Prostate gland (tissue), 2 donors: ENCODE measurements at regions not wholly inside any gene's neighbourhood (a gene's known extent, or its start where the extent isn't known, plus 50 kb on each side); places are given as distances from the start of the nearest gene placed in this dataset.

ENCODE experiments used
- POLR2A ChIP-seq: fragments of 450-650 bp; IDR thresholded peaks from one replicate; pipeline ENCODE4 v1.6.1; 2016; ENCODE audit warnings: antibody characterized with exemption, mild to moderate bottlenecking
- POLR2AphosphoS5 ChIP-seq: sonication (generic); formaldehyde crosslinking; IDR thresholded peaks from one replicate; pipeline ENCODE4 v1.6.1; 2017; ENCODE audit warnings: antibody characterized with exemption
- TF ChIP-seq, protein P1 (sequence below), 4 experiments: fragments of 200-600 bp in 2 of 4; fragments of 450-650 bp in 2 of 4; sonication (generic) in 2 of 4; IDR thresholded peaks; 1 replicate in 3 of 4; 2 replicates in 1 of 4; pipeline ENCODE4 v1.5.1; 2016 to 2019; ENCODE audit warnings: antibody characterized with exemption in 4 of 4, mild to moderate bottlenecking in 2 of 4, moderate library complexity in 2 of 4

DNA sequence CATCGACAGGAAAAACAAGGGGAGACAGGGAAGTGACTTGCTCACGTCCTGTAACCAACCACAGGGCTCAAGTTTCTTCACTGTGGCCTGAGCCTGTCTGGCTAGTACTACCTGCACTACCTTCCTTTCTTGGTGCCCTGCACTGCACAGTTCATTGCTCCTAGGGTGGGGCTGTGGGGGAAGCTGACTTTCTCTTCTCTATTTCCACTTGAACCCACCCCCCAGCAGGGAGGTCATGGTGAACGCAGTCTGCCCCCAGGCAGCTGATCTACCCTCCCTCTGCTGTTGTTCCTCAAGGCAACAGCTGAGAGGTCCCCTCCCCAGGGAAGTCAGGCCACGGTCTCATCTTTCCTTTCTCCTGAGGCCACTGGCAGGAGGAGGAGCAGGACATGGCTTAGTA is 532.1 kb downstream of the SOX11 start:
- TF ChIP-seq, protein P1, sequence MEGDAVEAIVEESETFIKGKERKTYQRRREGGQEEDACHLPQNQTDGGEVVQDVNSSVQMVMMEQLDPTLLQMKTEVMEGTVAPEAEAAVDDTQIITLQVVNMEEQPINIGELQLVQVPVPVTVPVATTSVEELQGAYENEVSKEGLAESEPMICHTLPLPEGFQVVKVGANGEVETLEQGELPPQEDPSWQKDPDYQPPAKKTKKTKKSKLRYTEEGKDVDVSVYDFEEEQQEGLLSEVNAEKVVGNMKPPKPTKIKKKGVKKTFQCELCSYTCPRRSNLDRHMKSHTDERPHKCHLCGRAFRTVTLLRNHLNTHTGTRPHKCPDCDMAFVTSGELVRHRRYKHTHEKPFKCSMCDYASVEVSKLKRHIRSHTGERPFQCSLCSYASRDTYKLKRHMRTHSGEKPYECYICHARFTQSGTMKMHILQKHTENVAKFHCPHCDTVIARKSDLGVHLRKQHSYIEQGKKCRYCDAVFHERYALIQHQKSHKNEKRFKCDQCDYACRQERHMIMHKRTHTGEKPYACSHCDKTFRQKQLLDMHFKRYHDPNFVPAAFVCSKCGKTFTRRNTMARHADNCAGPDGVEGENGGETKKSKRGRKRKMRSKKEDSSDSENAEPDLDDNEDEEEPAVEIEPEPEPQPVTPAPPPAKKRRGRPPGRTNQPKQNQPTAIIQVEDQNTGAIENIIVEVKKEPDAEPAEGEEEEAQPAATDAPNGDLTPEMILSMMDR (IDR thresholded peaks at IDR 0.05) = no peak
- no peak for TF ChIP-seq POLR2A
- no peak for TF ChIP-seq POLR2AphosphoS5
